ENCODE measurements at regions not wholly inside any gene's neighbourhood (a gene's known extent, or its start where the extent isn't known, plus 50 kb on each side); places are given as distances from the start of the nearest gene placed in this dataset.

DNA sequence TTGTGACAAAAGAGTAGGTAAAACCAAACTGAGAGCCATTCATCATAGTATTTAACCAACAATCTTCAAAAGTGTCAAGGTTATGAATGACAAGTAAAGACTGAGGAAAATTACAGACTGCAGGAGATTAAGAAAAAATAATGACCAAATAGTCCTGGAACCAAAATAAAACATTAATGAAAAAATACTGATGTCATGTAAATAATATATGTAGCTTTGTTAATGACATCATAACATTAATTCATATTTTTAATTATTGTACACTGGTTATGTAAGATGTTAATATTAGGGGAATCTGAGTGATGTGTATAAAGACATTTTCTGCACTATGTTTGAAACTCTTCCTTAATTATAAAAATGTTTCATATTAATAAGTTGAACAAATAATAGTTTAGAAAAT lies 436.7 kb downstream of the CYLC2 start:
- intact Hi-C loops (cut with DNase I; ENCODE audit: low total_unique reads), result no loop called here
- no peaks in the 10 kb centered on the region for H3K9me3 ChIP-seq
- TF ChIP-seq, protein P1, sequence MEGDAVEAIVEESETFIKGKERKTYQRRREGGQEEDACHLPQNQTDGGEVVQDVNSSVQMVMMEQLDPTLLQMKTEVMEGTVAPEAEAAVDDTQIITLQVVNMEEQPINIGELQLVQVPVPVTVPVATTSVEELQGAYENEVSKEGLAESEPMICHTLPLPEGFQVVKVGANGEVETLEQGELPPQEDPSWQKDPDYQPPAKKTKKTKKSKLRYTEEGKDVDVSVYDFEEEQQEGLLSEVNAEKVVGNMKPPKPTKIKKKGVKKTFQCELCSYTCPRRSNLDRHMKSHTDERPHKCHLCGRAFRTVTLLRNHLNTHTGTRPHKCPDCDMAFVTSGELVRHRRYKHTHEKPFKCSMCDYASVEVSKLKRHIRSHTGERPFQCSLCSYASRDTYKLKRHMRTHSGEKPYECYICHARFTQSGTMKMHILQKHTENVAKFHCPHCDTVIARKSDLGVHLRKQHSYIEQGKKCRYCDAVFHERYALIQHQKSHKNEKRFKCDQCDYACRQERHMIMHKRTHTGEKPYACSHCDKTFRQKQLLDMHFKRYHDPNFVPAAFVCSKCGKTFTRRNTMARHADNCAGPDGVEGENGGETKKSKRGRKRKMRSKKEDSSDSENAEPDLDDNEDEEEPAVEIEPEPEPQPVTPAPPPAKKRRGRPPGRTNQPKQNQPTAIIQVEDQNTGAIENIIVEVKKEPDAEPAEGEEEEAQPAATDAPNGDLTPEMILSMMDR (IDR thresholded peaks at IDR 0.05), result no peak
- TF ChIP-seq POLR2AphosphoS5 (IDR thresholded peaks at IDR 0.05) (no peak), POLR2A (IDR thresholded peaks at IDR 0.05) (no peak)
- DNase-seq (ENCODE audit: low spot score in 2 of 2), result no peak
- H3K27me3 ChIP-seq, result no peaks in the 10 kb centered on the region
- H3K36me3 ChIP-seq, result no peaks in the 10 kb centered on the region
- H3K4me1 ChIP-seq, result no peaks in the 10 kb centered on the region
- H3K4me3 ChIP-seq, result no peak overlapping the region
- no peak overlapping the region for H3K27ac ChIP-seq

DNA sequence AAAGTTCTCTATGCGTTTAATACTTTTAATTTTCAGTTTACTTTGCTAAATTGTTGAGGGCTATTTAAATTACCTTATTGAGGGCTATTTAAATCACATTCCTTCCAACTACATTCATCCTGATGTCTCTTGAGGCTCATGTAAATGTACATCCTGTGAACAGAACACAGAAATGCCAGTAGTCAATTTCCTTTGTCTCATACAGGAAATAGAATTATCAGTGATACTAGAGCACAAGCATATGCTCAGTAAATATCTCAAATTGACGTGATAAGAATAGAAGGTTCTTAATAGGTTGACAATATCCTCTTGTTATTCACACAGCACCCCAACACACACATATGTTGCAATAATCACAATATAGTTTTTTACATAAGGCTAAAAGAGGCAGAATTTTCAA lies 449.0 kb downstream of the CYLC2 start:
- Histone ChIP-seq H3K4me3 (no peak overlapping the region), H3K36me3 (no peaks in the 10 kb centered on the region), H3K27ac (no peak overlapping the region), H3K4me1 (no peaks in the 10 kb centered on the region), H3K9me3 (peaks cover 3 to 5% of the 10 kb centered on the region in 2 donors), H3K27me3 (no peaks in the 10 kb centered on the region)
- no peak for TF ChIP-seq POLR2AphosphoS5 (IDR thresholded peaks at IDR 0.05)
- no peak for DNase-seq (ENCODE audit: low spot score in 2 of 2)
- intact Hi-C loops (cut with DNase I; ENCODE audit: low total_unique reads), result no loop called here

DNA sequence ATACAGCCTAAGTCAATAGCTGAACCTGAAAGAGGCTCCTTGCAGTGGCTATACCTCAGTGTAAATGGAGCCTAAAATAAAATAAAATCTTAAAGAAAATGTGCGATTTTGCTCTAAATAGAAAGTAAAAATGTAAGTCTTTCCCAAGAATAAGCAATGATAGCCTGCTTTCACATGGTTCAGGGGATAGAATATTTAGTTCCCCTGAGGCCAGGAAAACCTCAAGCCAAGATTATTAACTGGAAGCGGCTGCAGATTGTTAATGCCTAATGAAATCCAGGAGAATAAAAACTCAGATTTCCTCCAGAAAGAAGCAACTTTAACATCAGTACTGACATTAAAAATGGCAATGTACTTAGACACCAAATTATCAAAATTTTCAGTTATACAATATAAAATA lies 463.7 kb downstream of the CYLC2 start:
- no peak overlapping the region for H3K27ac ChIP-seq
- H3K9me3 ChIP-seq, result no peaks in the 10 kb centered on the region
- H3K27me3 ChIP-seq, result no peaks in the 10 kb centered on the region
- DNase-seq (ENCODE audit: low spot score in 2 of 2), result no peak
- no peak overlapping the region for H3K4me3 ChIP-seq
- H3K36me3 ChIP-seq, result no peaks in the 10 kb centered on the region
- intact Hi-C loops (cut with DNase I; ENCODE audit: low total_unique reads), result no loop called here
- H3K4me1 ChIP-seq, result no peaks in the 10 kb centered on the region
- TF ChIP-seq POLR2A (IDR thresholded peaks at IDR 0.05), result no peak
- TF ChIP-seq, protein P1 (IDR thresholded peaks at IDR 0.05), result no peak
- TF ChIP-seq POLR2AphosphoS5 (IDR thresholded peaks at IDR 0.05), result no peak

DNA sequence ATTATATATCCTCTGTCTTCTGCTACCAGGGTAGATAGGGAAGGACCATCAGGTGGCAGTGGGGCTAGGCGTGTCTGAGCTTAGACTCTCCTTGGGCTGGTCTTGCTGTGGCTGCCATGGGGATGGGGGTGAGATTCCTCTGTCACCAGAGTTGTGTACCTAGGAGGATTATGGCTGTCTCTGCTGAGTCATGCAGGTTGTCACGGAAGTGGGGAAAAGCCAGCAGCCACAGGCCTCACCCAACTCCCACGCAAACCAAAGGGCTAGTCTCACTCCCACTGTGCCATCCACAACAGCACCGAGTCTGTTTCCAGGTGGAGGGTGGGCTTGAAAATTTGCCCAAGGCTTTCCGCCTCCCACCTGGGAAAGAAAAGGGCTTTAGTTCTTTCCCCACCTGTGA lies 476.1 kb downstream of the CYLC2 start:
- Histone ChIP-seq H3K4me3 (no peak overlapping the region), H3K4me1 (no peaks in the 10 kb centered on the region), H3K9me3 (no peaks in the 10 kb centered on the region), H3K27ac (peak overlapping the region in 1 of 2 donors; percentile 19), H3K27me3 (no peaks in the 10 kb centered on the region), H3K36me3 (no peaks in the 10 kb centered on the region)
- intact Hi-C loops (cut with DNase I; ENCODE audit: low total_unique reads), result no loop called here
- no peak for DNase-seq (ENCODE audit: low spot score in 2 of 2)
- no peak for TF ChIP-seq POLR2A (IDR thresholded peaks at IDR 0.05)
- no peak for TF ChIP-seq POLR2AphosphoS5 (IDR thresholded peaks at IDR 0.05)
- TF ChIP-seq, protein P1 (IDR thresholded peaks at IDR 0.05), result no peak

DNA sequence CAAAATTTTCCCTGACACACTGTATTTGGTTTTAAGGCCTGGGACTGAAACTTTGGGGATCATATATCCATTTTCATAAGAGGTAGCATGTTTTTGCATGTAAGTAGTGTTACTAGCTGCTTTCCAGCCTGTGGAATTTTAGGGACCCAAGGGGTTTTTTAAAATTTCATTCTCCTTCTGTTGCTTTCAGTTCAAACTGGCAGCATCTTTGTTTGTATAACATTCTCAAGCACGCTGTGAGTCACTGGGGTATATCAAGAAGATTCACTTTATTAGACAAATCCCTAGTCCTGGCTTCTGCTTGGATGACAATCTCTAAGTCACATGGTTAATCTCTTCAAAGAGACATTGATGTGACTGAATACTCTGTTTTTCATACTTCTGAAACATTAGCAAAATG lies 479.0 kb downstream of the CYLC2 start:
- intact Hi-C loops (cut with DNase I; ENCODE audit: low total_unique reads), result no loop called here

More for the DNA sequence above, 479.0 kb downstream of the CYLC2 start:
- Histone ChIP-seq H3K36me3 (no peaks in the 10 kb centered on the region), H3K4me1 (no peaks in the 10 kb centered on the region), H3K27ac (no peak overlapping the region), H3K4me3 (no peak overlapping the region), H3K27me3 (no peaks in the 10 kb centered on the region), H3K9me3 (no peaks in the 10 kb centered on the region)
- no peak for DNase-seq (ENCODE audit: low spot score in 2 of 2)
- TF ChIP-seq POLR2AphosphoS5 (IDR thresholded peaks at IDR 0.05) (no peak), POLR2A (IDR thresholded peaks at IDR 0.05) (no peak)
- TF ChIP-seq, protein P1 (IDR thresholded peaks at IDR 0.05), result no peak

All from breast epithelium (tissue), 4 donors.